Heart right ventricle (tissue), 16 donors: ENCODE measurements at regions not wholly inside any gene's neighbourhood (a gene's known extent, or its start where the extent isn't known, plus 50 kb on each side); places are given as distances from the start of the nearest gene placed in this dataset.

ENCODE experiments used
- ATAC-seq, 8 donors: fragments of 200-7000 bp; cut with Tn5 transposase; one replicate each; pipeline ENCODE4 v1.9.1; 2020; ENCODE audit warnings: mild to moderate bottlenecking in 8 of 8, moderate library complexity in 8 of 8, moderate number of reproducible peaks in 1 of 8
- DNase-seq, 2 donors: peaks; one replicate each; pipeline ENCODE4 v3.0.0-alpha.2; 2020
- H3K27ac ChIP-seq, 10 donors: fragments of 200-600 bp; sonication (generic) in 2 of 10; one replicate each; pipeline versions ENCODE4 v1.5.0 to v1.8.0; 2020 to 2022; ENCODE audit warnings: mild to moderate bottlenecking in 3 of 10
- H3K27me3 ChIP-seq, 7 donors: fragments of 200-600 bp; one replicate each; pipeline ENCODE4 v1.8.0; 2021 to 2022; ENCODE audit warnings: mild to moderate bottlenecking in 2 of 7
- H3K36me3 ChIP-seq, 9 donors: fragments of 200-600 bp; sonication (generic) in 1 of 9; one replicate each; pipeline versions ENCODE4 v1.5.0 to v1.8.0; 2020 to 2022; ENCODE audit warnings: mild to moderate bottlenecking in 2 of 9
- H3K4me1 ChIP-seq, 9 donors: fragments of 200-600 bp; sonication (generic) in 1 of 9; one replicate each; pipeline versions ENCODE4 v1.5.0 to v1.8.0; 2020 to 2022; ENCODE audit warnings: mild to moderate bottlenecking in 4 of 9
- H3K4me3 ChIP-seq, 10 donors: fragments of 200-600 bp; sonication (generic) in 2 of 10; one replicate each; pipeline versions ENCODE4 v1.5.0 to v1.8.0; 2020 to 2022; ENCODE audit warnings: mild to moderate bottlenecking in 7 of 10, moderate library complexity in 2 of 10
- H3K9me3 ChIP-seq, 11 donors: fragments of 200-600 bp in 10 of 11; sonication (generic) in 2 of 11; one replicate each; pipeline versions ENCODE4 v1.5.0 to v1.8.0; 2013 to 2022; ENCODE audit warnings: mild to moderate bottlenecking in 2 of 11, control low read depth in 1 of 11, moderate library complexity in 1 of 11
- CTCF ChIP-seq, 9 donors: fragments of 200-600 bp; sonication (generic) in 2 of 9; IDR thresholded peaks; one replicate each; pipeline versions ENCODE4 v1.5.0 to v1.8.0; 2021 to 2022; ENCODE audit warnings: antibody characterized with exemption in 9 of 9, mild to moderate bottlenecking in 5 of 9, moderate library complexity in 1 of 9
- WGBS, 2 donors: extraction: QIAGEN DNeasy Blood & Tissue Kit; methylation state at CpG; one replicate each; pipeline ENCODE4 v1.1.7; 2013; ENCODE audit warnings: inconsistent platforms in 1 of 2; 5-methylcytosine and 5-hydroxymethylcytosine counted together
- intact Hi-C, 10 donors: fragments of 100-400 bp; cut with DNase I; formaldehyde crosslinking; loops; one replicate each; pipeline versions ENCODE4 v1.11.1 to v1.14.2; 2022
- donor health status: Arrhythmogenic right ventricular cardiomyopathy.
- donor health status: ischemic (EF 13 %, LVEDD 7.1; RV severe dilation, severe dysfunction).
- donor health status: healthy with polysubstance abuse.
- donor health status: DM: no; HTN: yes; CAD: no.
- donor health status: DM: no; HTN: no; CAD: no.
- donor health status: ischemic (EF 25% LVEDD 6.9; RV normal size, moderate dysfunction).
- donor health status: ischemic (EF 25% LVEDD 5.7; RV mildly dilated, moderate dysfunction).
- donor health status: healthy.
- donor health status: DM: yes; HTN: yes; CAD: no.
- donor health status: Ischemic cardiomyopathy.
- donor health status: ischemic (EF 35%, LVEDD 5.7; RV mildly dilated, moderate dysfunction).
- donor health status: nonischemic (EF 11% LVEDD 7.7; RV severe dilation, severe dysfunction).
- donor health status: DM: yes; HTN: yes; CAD: no.
- donor health status: PGD.
- donor health status: ischemic (EF 29% LVEDD 5.4; RV normal size, mild dysfunction).
- donor health status: nonischemic (EF 23%, LVEDD 6.1; RV moderate dilation, normal function).

GRCh38 chr22:48662476-48663135 lies 1165.1 kb downstream of the BRD1 start:
- Histone ChIP-seq H3K27ac (no peak overlapping the region), H3K9me3 (peaks cover 0 to 23% (median 5%) of the 10 kb centered on the region in 11 donors), H3K36me3 (no peaks in the 10 kb centered on the region), H3K4me1 (no peaks in the 10 kb centered on the region), H3K27me3 (peaks cover 0 to 15% (median 0%) of the 10 kb centered on the region in 7 donors), H3K4me3 (no peak overlapping the region)
- 73 to 79% methylated on average over 20 of the region's 20 CpGs for WGBS, 2 donors
- DNase-seq (peak in 1 of 2 donors; percentile 2), ATAC-seq (no peak)
- no peak for TF ChIP-seq CTCF (IDR thresholded peaks at IDR 0.05)
- intact Hi-C loops, result no loop called here

GRCh38 chr22:48661984-48662383 lies 1165.7 kb downstream of the BRD1 start:
- Histone ChIP-seq H3K9me3 (peaks cover 0 to 23% (median 5%) of the 10 kb centered on the region in 11 donors), H3K27ac (no peak overlapping the region), H3K4me3 (no peak overlapping the region), H3K4me1 (no peaks in the 10 kb centered on the region), H3K27me3 (peaks cover 0 to 10% (median 0%) of the 10 kb centered on the region in 7 donors), H3K36me3 (no peaks in the 10 kb centered on the region)
- no peak for TF ChIP-seq CTCF (IDR thresholded peaks at IDR 0.05)
- intact Hi-C loops, result no loop called here
- WGBS, 2 donors, result 87 to 90% methylated on average over 7 of the region's 7 CpGs
- no peak for ATAC-seq
- DNase-seq, result peak in 1 of 2 donors; percentile 5

GRCh38 chr22:48660790-48661740 lies 1166.6 kb downstream of the BRD1 start:
- TF ChIP-seq CTCF (IDR thresholded peaks at IDR 0.05), result no peak
- H3K4me3 ChIP-seq, result no peak overlapping the region
- 78 to 87% methylated on average over 33 of the region's 33 CpGs for WGBS, 2 donors
- H3K4me1 ChIP-seq, result no peaks in the 10 kb centered on the region
- peak in 1 of 2 donors; percentile 3 for DNase-seq
- ATAC-seq, result peak in 1 of 8 donors; percentile 45
- no peaks in the 10 kb centered on the region for H3K36me3 ChIP-seq
- intact Hi-C loops, result no loop called here
- H3K27ac ChIP-seq, result no peak overlapping the region
- peaks cover 0 to 6% (median 0%) of the 10 kb centered on the region in 7 donors for H3K27me3 ChIP-seq
- H3K9me3 ChIP-seq, result peaks cover 0 to 23% (median 5%) of the 10 kb centered on the region in 11 donors

- intact Hi-C loops, result no loop called here
- H3K9me3 ChIP-seq, result peaks cover 0 to 27% (median 5%) of the 10 kb centered on the region in 11 donors
- 74 to 83% methylated on average over 22 of the region's 22 CpGs for WGBS, 2 donors
- no peak overlapping the region for H3K27ac ChIP-seq
- peak in 1 of 2 donors; percentile 3 for DNase-seq
- H3K4me3 ChIP-seq, result no peak overlapping the region
- ATAC-seq, result no peak
- no peaks in the 10 kb centered on the region for H3K36me3 ChIP-seq
- H3K4me1 ChIP-seq, result no peaks in the 10 kb centered on the region
- H3K27me3 ChIP-seq, result peaks cover 0 to 6% (median 0%) of the 10 kb centered on the region in 7 donors
- no peak for TF ChIP-seq CTCF (IDR thresholded peaks at IDR 0.05)
Measured at GRCh38 chr22:48660104-48660789, 1167.4 kb downstream of the BRD1 start.
